NCI-H1694 (cell line): ENCODE measurements at regions not wholly inside any gene's neighbourhood (a gene's known extent, or its start where the extent isn't known, plus 50 kb on each side); places are given as distances from the start of the nearest gene placed in this dataset.

Experiments used
- DNase-seq: peaks from one replicate; lab custom pipeline; 2025; lab: John Stamatoyannopoulos, UW

DNA sequence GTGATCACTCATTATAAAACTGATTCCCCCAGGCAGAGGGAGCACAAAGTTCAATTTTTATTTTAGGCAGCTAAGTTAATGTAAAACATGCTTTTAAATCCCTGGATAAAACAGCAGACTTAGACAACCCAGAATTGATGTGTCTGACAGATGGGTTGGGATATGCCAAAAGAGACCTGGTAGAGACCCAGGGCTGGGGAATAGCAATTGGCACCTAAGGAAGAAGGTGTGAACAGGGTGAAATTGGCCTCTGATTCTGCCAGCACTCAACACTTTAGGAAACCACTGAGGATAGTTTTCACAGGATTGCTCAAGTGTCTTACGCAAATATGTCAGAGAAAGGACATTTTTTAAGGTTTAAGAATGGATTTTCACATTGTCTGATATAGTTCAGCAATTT is 938.2 kb upstream of the CDH8 start:
- no peak for DNase-seq

DNA sequence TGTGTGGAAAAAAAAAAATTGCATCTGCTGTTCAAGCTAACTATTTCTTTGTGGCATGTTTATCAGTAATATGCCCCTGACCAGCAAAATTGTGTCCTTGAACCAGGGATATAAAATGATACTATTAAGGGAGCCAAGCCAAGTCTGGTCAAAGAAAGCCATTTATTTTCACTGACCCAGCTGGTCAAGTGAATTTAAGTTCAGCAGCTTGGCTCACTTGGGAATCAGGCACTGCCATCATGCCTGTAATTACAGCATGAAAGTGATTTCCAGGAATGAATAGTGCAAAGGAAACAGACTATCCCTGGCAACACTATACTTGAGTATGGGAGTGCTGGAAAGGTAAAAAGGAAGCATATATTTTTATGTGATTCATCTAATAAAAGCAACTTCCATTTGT is 934.6 kb upstream of the CDH8 start:
- no peak for DNase-seq

DNA sequence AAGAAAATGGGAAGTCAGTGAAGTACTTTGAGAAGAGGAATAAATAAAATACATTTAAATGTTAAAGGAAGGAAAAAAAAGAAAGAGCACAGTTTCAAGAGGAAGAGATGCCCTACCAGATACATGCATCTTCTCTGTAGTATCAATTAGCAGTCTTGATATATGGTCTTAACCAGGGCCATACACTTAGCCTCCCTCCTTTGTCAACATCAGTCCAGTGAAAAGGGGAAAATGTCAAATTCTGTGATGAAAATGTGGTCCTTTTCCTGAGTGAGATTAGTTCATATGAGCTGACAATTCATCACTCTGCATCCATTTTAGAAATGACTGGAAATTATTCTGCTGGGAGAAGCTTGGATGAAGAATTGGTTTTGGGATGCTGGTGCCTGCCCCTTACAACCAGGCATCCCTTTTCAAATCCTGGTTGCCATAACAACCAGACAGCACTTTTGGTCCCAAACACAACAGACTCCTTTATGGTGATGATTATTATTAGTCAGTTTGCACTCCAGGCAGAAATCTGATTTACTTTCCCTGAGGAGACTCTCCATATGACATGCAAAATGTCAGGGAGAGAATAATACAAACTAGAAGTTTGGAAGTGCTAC is 933.6 kb upstream of the CDH8 start:
- no peak for DNase-seq

DNA sequence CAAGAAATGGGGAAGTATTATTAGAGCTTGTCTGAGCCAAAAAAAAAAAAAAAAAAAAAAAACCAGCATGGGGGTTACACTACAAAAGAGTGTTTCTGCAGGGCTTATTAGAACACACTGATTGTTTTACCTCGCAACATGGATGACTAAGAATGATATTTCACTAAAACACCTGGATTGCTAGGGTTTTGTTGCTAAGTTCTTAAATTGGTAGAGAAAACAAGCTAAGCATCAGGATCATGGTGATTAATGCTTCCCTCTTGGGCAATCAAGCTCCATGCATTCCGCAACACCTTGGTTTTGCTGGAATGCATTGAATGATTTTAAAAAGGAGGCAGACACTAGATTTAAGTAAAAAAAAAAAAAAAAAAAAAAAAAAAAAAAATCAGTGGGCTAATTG is 931.4 kb upstream of the CDH8 start:
- DNase-seq = no peak

DNA sequence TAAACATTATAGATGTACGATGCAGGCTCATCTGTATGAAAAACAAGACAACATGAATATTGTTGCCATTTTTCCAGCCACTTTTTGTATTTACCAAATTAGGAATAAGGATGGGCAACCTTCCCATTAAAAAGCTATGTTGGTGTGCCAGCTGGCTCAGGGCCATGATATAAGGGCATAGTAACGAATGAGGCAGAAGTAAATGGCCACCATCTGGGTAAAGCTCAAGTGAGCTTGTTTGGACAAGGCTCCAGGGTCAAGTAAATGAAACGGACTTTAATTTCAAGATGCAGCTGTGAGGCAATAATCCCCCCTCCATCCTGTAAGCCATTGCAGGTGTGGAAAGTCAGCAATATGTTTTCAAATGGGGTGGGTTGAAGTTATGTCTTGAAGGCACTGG is 930.9 kb upstream of the CDH8 start:
- DNase-seq = no peak

DNA sequence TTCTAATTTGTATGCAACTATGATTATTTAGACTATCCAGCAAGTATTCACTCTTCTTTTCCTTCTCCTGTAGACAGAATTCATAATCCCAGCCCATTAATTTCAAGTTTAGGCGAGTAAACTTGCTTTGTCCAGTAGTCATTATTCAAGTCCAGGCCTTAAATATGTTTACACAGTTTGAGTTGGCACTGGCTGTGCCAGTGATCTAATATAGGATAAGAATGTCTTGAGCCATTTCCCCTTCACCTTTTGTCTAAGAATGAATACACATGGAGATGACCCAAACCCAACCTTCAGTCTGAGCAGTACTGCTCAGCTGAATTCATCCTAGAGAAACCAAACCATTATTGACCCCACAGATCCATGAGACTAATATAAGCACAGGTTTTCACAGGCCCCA is 930.4 kb upstream of the CDH8 start:
- no peak for DNase-seq

DNA sequence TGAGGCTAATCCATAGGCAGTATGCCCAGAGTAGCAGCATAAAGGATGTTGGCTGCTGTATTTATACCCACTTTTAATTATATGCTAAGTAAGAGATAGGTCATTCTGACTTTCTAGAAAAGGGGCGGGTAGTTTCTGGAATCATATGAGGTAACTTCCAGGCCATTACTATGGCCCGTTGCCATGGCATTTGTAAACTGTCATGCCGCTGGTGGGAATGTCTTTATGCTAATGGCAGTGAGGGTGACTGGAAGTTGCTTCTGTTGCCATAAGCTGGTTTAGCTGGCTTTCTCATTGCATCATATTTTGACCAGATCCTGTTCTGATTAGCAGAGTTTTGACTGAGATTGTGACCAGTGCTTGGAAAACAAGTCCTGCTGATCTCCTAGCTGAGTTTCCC is 929.6 kb upstream of the CDH8 start:
- no peak for DNase-seq

DNA sequence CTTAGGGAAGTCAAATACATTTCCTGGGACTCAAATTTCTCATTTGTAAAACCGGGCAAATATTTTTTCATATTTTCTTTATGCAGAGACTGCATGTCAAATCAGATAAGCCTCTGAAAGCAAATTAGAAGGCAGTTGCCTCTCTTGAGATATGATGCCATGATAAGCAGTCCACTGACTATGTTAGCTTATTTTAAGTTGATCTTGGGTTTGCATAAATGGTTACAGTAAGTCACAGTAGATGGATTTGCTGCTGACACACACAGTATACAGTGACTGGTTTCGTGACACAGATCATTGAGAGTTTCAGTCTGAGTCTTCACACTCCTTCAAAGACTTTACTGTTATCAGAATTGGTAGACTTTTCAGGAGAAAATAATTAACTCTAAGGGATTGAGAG is 927.6 kb upstream of the CDH8 start:
- DNase-seq = no peak

DNA sequence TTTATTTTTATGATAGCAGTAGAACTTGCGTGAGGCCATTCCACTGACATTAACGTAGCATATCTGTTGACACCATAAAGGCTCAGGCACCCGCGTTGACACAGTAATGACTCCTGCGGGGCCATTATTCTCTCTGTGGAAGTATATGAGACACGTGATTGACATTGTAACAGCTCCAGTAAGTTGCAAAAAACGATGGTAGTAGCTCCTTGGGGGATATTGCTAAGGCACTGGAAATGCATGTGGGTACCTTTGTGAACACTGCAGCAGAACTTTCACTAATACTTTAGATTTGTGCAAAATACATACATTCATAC is 918.8 kb upstream of the CDH8 start:
- no peak for DNase-seq

DNA sequence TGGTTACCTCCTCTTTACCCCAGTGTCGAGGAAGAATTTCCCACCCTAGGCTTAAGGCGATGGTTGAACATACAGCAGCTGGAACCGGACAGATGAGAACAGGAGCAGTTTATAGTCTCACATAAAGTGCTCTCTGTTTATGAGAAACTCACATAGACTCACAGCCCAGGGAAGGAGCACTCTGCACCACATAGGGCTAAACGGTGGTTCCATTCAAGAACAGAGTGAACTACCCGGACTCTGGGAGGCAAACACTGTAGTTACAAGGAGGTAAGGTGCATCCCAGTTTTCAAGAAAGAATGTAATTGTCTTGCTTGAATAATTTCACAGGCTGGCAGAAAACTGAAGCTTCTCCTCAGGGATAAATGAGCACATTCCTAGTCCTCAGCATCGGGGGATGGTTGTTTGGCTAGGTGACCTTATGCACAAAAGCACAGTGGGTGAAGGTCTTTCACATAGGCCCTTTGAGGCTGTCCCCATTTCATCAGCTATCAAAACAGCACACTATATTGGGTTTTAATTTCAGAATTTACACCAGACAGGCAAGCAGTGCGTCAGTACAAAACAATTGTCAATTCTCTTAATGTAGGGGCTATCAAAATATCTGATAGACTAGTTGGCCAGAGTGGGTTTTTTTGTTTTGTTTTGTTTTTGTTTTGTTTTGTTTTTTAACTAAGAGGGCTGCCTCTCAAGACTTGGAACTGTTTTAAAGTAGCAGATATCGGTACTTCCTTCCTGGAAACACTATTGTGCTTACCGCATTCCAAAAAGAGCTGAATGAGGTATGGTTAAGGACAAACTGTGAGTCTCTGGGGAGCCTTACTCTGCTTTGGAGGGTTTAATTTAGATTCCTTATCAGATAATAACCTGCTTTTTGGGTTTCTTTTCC is 918.1 kb upstream of the CDH8 start:
- DNase-seq = no peak

DNA sequence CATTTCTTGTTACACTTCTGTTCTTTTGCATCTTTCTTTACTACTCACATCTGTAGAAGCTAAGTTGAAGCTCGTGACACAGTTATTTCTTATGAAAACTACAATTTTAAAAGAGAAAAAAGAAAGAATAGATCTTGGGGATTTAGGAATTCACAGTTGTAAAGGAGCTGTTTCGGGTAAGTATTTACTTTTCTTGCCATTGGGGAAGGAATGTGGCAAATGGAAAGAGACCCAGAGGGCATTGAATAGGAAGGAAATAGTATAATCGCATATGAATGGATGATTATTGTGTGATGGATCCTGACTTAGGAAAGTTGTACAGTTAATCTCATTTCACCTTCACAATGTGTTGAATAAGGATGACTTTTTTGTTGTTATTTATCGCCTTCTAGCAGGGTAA is 914.1 kb upstream of the CDH8 start:
- DNase-seq = no peak

DNA sequence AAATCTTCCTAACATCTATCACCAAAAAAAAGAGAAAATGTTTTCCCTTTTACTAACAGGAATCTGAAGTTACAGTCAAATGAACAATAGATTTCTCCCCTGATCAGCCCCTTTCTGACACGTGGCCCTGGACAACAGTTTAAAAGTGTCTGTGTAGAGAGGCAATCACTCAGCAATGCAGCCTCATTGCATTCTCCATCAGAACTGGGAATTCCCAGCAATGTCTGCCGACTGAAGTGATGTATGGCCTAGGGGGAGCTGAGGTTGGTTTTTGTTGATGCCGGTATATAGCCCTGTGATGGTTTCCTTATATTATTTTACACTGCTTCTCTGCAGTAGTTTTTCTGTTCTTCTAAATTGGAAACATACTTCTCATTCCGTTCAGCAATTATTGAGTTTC is 904.3 kb upstream of the CDH8 start:
- no peak for DNase-seq

DNA sequence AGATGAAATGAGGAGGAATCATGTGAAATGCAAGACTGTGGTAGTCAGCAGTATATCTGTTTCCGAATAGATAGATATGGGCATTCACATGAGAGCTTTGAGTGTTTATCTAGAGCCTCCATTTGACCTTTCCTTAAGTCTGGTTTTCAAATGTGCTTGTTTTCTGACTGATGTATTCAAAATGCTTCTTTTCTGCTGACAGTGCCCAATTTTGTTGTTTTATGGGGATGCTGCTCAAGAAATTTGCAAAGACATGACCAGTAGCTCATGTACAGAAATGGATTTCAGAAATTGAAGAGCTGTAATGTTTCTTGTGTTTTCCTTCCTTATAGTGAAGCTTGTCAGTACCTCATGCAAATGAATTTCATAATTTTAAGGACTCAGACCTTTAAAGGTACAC is 903.4 kb upstream of the CDH8 start:
- DNase-seq = no peak

DNA sequence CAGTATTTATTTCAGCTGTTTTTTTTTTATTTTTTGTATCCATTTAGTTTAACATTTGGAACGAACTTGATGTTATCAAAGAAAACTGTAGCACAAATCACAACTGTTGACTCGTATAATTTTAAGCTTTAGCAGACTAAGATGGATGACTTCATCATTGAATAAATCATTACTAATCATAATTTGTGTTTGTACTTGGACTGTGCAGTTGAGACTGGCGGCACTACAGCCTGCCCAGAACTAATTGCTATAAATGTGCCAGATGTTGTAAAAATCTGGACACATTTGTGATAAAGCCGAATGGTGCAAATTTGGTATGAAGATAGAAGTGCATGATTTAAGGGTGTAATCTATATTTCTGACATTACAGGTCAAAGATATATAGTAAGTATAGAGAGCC is 897.7 kb upstream of the CDH8 start:
- DNase-seq = no peak

DNA sequence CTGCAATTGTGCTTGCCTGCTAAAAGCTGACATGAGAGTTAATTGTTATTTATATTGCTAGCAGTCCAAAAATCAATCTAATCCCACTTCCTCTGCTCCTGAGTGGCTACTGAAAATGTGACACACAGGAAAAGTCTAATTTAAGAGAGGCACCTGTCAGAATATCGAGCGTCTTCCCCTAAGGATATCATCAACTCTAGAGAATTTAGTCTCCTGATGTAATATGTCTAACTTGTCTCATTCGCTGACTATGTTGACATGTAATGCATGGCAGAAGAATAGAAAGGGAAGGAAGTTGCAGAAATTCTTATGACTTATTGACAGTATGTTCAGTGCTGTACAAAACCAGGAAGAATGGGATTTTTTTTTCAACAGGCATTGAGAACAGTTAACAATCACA is 893.4 kb upstream of the CDH8 start:
- DNase-seq = no peak

DNA sequence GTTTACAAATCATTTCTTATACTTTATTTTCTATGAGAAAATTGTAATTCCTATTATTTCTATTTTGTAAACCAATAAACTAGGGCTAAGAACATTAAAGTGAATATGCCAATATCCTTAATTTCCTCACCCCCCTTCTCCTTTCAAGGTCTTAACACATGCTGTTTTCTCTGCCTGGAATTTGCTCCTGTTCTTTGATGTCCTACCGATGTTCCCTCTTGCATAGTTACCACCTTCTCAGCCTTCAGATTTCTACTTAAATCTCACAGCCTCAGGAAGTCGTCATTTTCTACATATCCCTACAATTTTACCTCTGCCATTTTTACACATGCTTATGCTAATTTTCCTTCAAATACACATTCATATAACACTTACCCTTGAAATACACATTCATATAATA is 890.9 kb upstream of the CDH8 start:
- no peak for DNase-seq

DNA sequence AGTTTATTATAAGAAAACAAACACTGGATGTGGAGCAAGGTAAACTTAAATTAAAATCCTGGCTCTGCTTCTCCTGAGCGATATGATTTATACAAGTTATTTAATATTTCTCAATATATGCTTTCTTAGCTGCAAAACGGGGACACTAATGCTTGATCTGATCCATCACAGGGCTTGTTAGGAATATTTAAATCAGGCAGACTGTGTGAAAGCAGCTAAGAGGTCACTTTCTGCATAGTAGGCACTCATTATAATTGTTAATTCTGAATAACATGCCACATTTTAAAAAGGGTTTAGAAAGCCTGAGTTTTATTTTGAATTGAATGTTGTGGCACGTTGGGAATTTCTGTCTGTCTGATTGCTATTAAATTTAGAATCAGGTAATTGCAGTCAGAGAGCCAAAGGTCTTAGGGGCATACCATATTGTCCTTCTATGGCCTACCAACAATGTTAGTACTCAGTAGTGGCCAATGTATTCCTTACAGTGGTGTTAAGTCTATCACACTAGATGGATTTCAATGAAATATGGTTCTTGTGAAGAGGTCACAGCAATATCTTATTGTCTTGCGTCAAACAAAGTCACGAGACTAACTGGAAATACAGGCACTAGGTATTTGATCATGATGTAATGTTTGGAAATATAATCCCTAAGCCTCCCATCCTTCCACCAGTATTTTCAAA is 890.0 kb upstream of the CDH8 start:
- DNase-seq = no peak

DNA sequence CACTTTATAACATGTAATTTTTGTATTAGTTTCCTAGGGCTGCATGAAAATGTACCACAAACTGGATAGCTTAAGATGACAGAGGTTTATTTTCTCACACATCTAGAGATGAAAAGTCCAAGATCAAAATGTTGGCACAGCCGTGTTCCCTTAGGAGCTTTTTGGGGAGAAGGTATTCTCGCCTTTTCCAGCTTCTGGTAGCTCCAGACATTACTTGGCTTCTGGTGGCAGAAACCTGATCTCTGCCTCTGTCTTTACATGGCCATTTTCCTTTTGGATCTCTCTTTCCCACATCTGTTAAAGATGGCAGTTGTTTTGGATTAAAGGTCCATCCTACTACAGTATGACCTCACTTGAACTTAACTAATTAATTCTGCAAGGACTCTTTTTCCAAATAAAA is 885.7 kb upstream of the CDH8 start:
- no peak for DNase-seq

DNA sequence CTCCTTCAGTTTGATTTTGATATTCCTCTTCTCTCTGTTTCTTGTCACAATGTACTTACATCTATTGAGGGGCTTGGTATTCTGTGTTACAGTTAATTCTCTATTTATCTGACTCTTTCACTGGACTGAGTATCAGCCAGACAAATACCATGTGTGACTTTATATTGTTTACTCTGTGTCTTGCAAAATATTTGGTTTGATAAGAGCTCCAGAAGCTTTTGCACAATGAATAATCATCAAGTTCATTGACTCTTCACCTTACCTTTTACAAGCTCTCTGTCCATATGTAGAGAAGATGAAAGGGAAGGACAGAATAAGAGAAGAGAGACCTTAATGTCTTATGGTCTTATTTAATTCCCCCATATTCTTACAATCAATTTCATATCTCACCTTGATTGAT is 877.7 kb upstream of the CDH8 start:
- DNase-seq = no peak

DNA sequence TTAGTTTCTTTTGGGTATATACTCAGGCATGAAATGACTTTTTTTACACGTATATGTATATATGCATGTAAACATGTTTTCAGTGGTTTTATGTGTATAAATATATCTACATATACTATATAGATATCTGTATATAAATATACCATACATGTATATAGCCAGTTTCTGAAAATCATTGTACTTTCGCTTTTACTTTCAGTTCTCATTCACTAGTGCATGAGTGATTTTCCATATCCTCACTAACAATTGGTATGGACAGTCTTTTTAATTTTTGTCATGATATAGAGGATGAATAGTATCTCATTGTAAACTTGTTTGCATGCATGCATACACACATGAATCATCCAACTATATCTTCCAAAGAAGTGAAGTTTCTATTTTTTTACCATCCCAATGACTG is 877.1 kb upstream of the CDH8 start:
- no peak for DNase-seq

DNA sequence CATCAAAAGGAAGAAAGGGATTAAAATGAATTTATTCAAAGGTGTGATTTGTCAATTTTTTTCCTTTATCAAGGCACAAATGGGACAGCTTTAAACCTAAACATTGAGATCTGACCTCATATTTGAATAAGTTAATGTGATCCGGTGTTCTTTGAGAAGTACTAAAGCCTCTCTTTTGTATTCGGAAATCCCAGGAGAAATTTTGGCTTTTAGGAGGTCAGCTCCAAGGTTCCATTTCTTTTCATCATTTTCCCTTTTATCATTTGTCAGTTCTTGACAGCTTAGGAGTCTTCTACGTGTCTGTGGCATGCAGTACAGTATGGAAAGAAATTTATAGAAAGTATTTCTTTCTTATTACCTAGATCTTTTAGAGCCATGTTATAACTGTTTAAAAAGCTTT is 873.4 kb upstream of the CDH8 start:
- no peak for DNase-seq

DNA sequence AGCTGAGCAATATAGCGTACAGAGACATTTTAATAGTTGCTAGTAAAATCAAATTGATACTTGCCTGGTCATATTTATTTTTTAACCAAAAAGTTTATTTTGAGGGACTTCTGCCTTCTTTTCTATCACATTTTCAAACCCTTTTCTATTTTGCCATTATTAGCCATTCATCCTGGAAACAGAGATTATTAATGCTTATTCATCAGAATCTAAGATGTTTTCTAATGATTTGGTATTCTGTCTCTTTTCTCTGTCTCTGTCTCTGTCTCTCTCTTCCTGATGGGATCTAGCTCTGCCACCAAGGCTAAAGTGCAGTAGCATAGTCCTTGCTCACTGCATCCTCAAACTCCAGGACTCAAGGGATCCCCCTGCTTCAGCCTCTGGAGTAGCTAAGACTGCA is 871.3 kb upstream of the CDH8 start:
- no peak for DNase-seq

DNA sequence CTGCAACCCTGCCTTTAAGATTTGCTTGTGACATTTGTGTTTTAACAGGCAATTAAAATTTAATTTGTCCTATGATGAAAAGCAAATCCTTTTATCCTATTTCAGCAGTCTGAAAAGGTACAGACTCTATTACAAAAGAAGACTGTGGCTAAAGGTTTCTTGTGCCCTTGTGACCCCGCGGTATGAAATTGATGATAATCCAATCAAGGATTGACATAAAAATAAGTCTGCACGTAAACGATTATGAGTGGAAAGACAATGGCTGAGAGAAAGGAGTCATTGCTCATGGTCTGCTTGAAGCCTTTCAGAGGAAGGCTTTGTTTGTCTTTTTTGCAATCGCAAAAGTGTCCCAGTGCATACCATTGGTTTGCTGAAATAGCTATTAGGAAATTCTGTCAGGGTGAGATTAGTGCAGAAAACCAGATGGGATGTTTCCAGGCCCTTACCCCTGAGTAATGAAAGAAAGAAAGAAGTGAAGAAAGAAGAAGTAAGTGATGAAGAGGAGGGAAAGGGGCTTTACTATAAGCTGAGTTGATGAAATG is 867.8 kb upstream of the CDH8 start:
- DNase-seq = no peak
